Tibial artery (tissue), 4 donors: ENCODE measurements at regions not wholly inside any gene's neighbourhood (a gene's known extent, or its start where the extent isn't known, plus 50 kb on each side); places are given as distances from the start of the nearest gene placed in this dataset.

Experiments
- DNase-seq, 2 donors: peaks; one replicate each; pipeline ENCODE4 v3.0.0-alpha.2; 2019
- H3K27ac ChIP-seq, 2 donors: fragments of 200-600 bp; sonication (generic) in 1 of 2; 1 replicate in 1 of 2; 2 replicates in 1 of 2; pipeline ENCODE4 v1.5.1; 2018 to 2019; ENCODE audit warnings: mild to moderate bottlenecking in 1 of 2
- H3K27me3 ChIP-seq, 2 donors: fragments of 200-600 bp; sonication (generic) in 1 of 2; one replicate each; pipeline versions ENCODE4 v1.5.1 to v1.6.0; 2016 to 2019
- H3K36me3 ChIP-seq, 3 donors: fragments of 200-600 bp; sonication (generic) in 2 of 3; one replicate each; pipeline ENCODE4 v1.5.1; 2016 to 2019; ENCODE audit warnings: mild to moderate bottlenecking in 2 of 3
- H3K4me1 ChIP-seq, 4 donors: fragments of 200-600 bp; sonication (generic) in 2 of 4; 1 replicate in 3 of 4; 2 replicates in 1 of 4; pipeline ENCODE4 v1.5.1; 2016 to 2019
- H3K4me3 ChIP-seq, 2 donors: fragments of 200-600 bp; sonication (generic) in 1 of 2; 1 replicate in 1 of 2; 2 replicates in 1 of 2; pipeline ENCODE4 v1.5.1; 2018 to 2019; ENCODE audit warnings: mild to moderate bottlenecking in 2 of 2
- H3K9me3 ChIP-seq, 3 donors: fragments of 200-600 bp; sonication (generic) in 1 of 3; one replicate each; pipeline ENCODE4 v1.5.1; 2016 to 2019
- intact Hi-C: fragments of 100-400 bp; cut with DNase I; formaldehyde crosslinking; loops from one replicate; pipeline ENCODE4 v1.15.0; 2023; ENCODE audit warnings: low total_unique reads
- TF ChIP-seq, protein P1 (sequence below), 2 experiments: fragments of 200-600 bp in 1 of 2; fragments of 450-650 bp in 1 of 2; IDR thresholded peaks; one replicate each; pipeline ENCODE4 v1.5.1; 2017 to 2019; ENCODE audit warnings: antibody characterized with exemption in 2 of 2, mild to moderate bottlenecking in 1 of 2, moderate library complexity in 1 of 2

DNA sequence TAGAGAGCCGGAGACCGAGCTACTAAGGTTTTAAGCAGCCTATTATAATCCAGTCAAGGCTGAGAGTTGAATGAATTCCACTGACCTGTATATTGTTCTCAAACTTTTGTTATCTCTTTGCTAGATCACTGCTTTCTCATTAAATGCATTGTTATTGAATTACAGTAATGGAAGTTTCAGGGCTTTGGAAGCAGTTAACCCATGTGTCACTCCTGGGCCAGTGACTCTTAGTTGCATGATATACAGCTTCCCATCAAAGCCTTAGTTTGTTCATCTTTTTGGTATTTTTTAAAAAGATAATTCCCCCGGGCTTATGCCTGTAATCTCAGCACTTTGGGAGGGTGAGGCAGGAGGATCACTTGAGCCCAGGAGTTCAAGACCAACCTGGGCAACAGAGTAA, 55.4 kb upstream of the KIAA1217 start:
- DNase-seq: no peak
- TF ChIP-seq, protein P1, sequence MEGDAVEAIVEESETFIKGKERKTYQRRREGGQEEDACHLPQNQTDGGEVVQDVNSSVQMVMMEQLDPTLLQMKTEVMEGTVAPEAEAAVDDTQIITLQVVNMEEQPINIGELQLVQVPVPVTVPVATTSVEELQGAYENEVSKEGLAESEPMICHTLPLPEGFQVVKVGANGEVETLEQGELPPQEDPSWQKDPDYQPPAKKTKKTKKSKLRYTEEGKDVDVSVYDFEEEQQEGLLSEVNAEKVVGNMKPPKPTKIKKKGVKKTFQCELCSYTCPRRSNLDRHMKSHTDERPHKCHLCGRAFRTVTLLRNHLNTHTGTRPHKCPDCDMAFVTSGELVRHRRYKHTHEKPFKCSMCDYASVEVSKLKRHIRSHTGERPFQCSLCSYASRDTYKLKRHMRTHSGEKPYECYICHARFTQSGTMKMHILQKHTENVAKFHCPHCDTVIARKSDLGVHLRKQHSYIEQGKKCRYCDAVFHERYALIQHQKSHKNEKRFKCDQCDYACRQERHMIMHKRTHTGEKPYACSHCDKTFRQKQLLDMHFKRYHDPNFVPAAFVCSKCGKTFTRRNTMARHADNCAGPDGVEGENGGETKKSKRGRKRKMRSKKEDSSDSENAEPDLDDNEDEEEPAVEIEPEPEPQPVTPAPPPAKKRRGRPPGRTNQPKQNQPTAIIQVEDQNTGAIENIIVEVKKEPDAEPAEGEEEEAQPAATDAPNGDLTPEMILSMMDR (IDR thresholded peaks at IDR 0.05): no peak
- intact Hi-C loops: no loop called here

DNA sequence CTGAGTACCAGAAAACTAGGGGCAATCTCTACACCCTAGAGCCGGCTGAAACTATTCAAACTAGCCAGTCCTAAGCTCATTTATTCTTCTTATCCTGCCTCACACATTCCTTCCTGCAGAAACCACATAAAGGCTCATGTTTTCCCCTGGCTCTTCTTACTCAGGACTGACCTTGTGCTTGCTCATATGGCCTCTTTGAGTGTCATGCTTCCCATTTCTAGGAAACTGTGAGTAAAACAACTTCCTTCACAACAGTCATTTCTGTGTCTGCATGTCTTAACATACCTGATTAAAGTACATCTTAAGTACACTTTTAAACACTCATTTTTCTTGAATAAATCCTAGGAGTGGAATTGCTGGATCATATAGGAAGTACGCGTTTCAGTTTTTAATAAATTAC, 52.3 kb upstream of the KIAA1217 start:
- intact Hi-C loops: no loop called here
- Histone ChIP-seq H3K36me3 (no peaks in the 10 kb centered on the region), H3K9me3 (peaks cover 0 to 12% (median 0%) of the 10 kb centered on the region in 3 donors), H3K27ac (no peak overlapping the region), H3K4me3 (no peak overlapping the region), H3K4me1 (no peaks in the 10 kb centered on the region), H3K27me3 (no peaks in the 10 kb centered on the region)
- DNase-seq: no peak
- TF ChIP-seq, protein P1 (IDR thresholded peaks at IDR 0.05): no peak

More for the DNA sequence above, 55.4 kb upstream of the KIAA1217 start:
- no peak overlapping the region for H3K27ac ChIP-seq
- H3K36me3 ChIP-seq: no peaks in the 10 kb centered on the region
- peaks cover 0 to 12% (median 0%) of the 10 kb centered on the region in 3 donors for H3K9me3 ChIP-seq
- H3K4me1 ChIP-seq: no peaks in the 10 kb centered on the region
- H3K4me3 ChIP-seq: no peak overlapping the region
- peaks cover 0 to 2% of the 10 kb centered on the region in 2 donors for H3K27me3 ChIP-seq

- no peak for DNase-seq
- intact Hi-C loops: no loop called here
- Histone ChIP-seq H3K9me3 (peaks cover 0 to 12% (median 0%) of the 10 kb centered on the region in 3 donors), H3K27ac (no peak overlapping the region), H3K4me3 (no peak overlapping the region), H3K4me1 (no peaks in the 10 kb centered on the region), H3K27me3 (no peaks in the 10 kb centered on the region), H3K36me3 (no peaks in the 10 kb centered on the region)
- TF ChIP-seq, protein P1 (IDR thresholded peaks at IDR 0.05): no peak
These were observed 51.4 kb upstream of the KIAA1217 start for GRCh38 chr10:24157567-24157966.
